K562 (cell line): ENCODE measurements at regions not wholly inside any gene's neighbourhood (a gene's known extent, or its start where the extent isn't known, plus 50 kb on each side); places are given as distances from the start of the nearest gene placed in this dataset.

ENCODE experiments used
- EHMT2 ChIP-seq: fragments of 450-650 bp; IDR thresholded peaks from 2 replicates; pipeline ENCODE4 v1.6.1; 2018; ENCODE audit warnings: antibody characterized with exemption
- EZH2 ChIP-seq: IDR thresholded peaks from 2 replicates; pipeline ENCODE4 v1.6.1; 2012; ENCODE audit warnings: low read depth, mild to moderate bottlenecking, inconsistent platforms, low read length, borderline replicate concordance
- HDAC3 ChIP-seq: fragments of 450-650 bp; IDR thresholded peaks from 2 replicates; pipeline ENCODE4 v1.6.1; 2018; ENCODE audit warnings: borderline replicate concordance, mild to moderate bottlenecking, moderate library complexity; ENCODE audit not compliant: partially characterized antibody
- JUND ChIP-seq, 2 experiments: IDR thresholded peaks; 2 replicates in 1 of 2; 3 replicates in 1 of 2; pipeline ENCODE4 v1.6.1; 2011; ENCODE audit warnings: borderline replicate concordance in 2 of 2, low read depth in 2 of 2, low read length in 2 of 2, improper control_type of control experiment in 1 of 2, missing biosample characterization in 1 of 2, missing genetic modification characterization in 1 of 2, missing genetic modification reagents in 1 of 2
- KAT7 ChIP-seq: sonication (generic); formaldehyde crosslinking; IDR thresholded peaks from 2 replicates; pipeline ENCODE4 v1.8.0; 2022; ENCODE audit warnings: missing genetic modification reagents, mild to moderate bottlenecking, borderline replicate concordance
- MAFK ChIP-seq: IDR thresholded peaks from 2 replicates; pipeline ENCODE4 v1.6.1; 2011; ENCODE audit warnings: low read length, improper control_type of control experiment
- MITF ChIP-seq: IDR thresholded peaks from 2 replicates; pipeline ENCODE4 v1.6.1; 2014; ENCODE audit warnings: antibody characterized with exemption
- NFIC ChIP-seq: fragments of 450-650 bp; IDR thresholded peaks from 2 replicates; pipeline ENCODE4 v1.6.1; 2017; ENCODE audit warnings: mild to moderate bottlenecking, inconsistent platforms
- POLR2A ChIP-seq: fragments of 450-650 bp; conservative IDR thresholded peaks from 2 replicates; pipeline ENCODE4 v1.6.1; 2016
- SMAD1 ChIP-seq: fragments of 150-350 bp; IDR thresholded peaks from 2 replicates; pipeline ENCODE4 v1.6.1; 2014; ENCODE audit warnings: low read length, low read depth; ENCODE audit not compliant: partially characterized antibody
- ZNF445 ChIP-seq: fragments of 250-450 bp; sonication (Bioruptor Pico); IDR thresholded peaks from 2 replicates; pipeline ENCODE4 v1.4.0; 2020; ENCODE audit warnings: low read depth, mild to moderate bottlenecking, moderate library complexity
- TF ChIP-seq, protein P1 (sequence below): fragments of 250-450 bp; sonication (Bioruptor Pico); IDR thresholded peaks from 2 replicates; pipeline ENCODE4 v1.5.0; 2021
- TF ChIP-seq, protein P2 (sequence below), 3 experiments: IDR thresholded peaks in 2 of 3; conservative IDR thresholded peaks in 1 of 3; 2 replicates each; pipeline ENCODE4 v1.5.1; 2011 to 2012; ENCODE audit warnings: low read length in 3 of 3, mild to moderate bottlenecking in 3 of 3, control low read depth in 2 of 3, improper control_type of control experiment in 1 of 3, inconsistent platforms in 1 of 3, low read depth in 1 of 3, mixed read lengths in 1 of 3, moderate library complexity in 1 of 3; ENCODE audit not compliant: insufficient read depth in 2 of 3
- TF ChIP-seq, protein P3 (sequence below): sonication (generic); formaldehyde crosslinking; IDR thresholded peaks from 2 replicates; pipeline ENCODE4 v1.5.0; 2020; ENCODE audit warnings: missing genetic modification reagents

DNA sequence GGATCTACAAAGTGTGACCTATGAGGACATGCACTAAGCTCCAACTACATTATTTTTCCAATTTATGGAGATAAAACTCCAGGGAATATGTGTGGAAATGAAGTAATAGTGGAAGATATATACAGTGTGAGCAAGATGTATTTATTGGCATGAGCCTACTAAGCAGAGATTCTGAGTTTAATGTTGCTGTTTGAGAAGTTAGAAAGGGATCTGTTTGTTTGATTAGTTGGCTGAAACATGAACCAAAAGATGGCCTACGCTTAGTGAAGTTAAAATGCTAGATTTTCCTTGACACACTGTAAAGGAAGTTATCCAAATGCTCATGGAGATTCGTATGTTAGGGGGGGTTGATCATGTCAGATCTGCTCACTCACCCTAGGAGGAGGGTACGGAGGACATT, 621.7 kb downstream of the TMEM182 start:
- TF ChIP-seq EZH2 (no peak), ZNF445 (CRISPR knock-in tag) (no peak), HDAC3 (no peak), NFIC (no peak), MAFK (no peak), EHMT2 (no peak), SMAD1 (no peak), KAT7 (no peak), POLR2A (no peak), MITF (no peak), JUND (IDR thresholded peaks at IDR 0.05; ENCODE audit: borderline replicate concordance, low read depth, low read length) (no peak), JUND (tag; IDR thresholded peaks at IDR 0.05; ENCODE audit: borderline replicate concordance, low read depth, low read length) (no peak)
- TF ChIP-seq, protein P1, sequence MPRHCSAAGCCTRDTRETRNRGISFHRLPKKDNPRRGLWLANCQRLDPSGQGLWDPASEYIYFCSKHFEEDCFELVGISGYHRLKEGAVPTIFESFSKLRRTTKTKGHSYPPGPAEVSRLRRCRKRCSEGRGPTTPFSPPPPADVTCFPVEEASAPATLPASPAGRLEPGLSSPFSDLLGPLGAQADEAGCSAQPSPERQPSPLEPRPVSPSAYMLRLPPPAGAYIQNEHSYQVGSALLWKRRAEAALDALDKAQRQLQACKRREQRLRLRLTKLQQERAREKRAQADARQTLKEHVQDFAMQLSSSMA (CRISPR knock-in tag): no peak
- TF ChIP-seq, protein P2, sequence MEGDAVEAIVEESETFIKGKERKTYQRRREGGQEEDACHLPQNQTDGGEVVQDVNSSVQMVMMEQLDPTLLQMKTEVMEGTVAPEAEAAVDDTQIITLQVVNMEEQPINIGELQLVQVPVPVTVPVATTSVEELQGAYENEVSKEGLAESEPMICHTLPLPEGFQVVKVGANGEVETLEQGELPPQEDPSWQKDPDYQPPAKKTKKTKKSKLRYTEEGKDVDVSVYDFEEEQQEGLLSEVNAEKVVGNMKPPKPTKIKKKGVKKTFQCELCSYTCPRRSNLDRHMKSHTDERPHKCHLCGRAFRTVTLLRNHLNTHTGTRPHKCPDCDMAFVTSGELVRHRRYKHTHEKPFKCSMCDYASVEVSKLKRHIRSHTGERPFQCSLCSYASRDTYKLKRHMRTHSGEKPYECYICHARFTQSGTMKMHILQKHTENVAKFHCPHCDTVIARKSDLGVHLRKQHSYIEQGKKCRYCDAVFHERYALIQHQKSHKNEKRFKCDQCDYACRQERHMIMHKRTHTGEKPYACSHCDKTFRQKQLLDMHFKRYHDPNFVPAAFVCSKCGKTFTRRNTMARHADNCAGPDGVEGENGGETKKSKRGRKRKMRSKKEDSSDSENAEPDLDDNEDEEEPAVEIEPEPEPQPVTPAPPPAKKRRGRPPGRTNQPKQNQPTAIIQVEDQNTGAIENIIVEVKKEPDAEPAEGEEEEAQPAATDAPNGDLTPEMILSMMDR (IDR thresholded peaks at IDR 0.05 in 2 of 3, conservative IDR thresholded peaks at IDR 0.05 in 1 of 3; ENCODE audit: insufficient read depth in 2 of 3, low read depth in 1 of 3, low read length in 3 of 3): no peak
- TF ChIP-seq, protein P3, sequence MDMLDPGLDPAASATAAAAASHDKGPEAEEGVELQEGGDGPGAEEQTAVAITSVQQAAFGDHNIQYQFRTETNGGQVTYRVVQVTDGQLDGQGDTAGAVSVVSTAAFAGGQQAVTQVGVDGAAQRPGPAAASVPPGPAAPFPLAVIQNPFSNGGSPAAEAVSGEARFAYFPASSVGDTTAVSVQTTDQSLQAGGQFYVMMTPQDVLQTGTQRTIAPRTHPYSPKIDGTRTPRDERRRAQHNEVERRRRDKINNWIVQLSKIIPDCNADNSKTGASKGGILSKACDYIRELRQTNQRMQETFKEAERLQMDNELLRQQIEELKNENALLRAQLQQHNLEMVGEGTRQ: no peak
